ENCODE measurements at regions not wholly inside any gene's neighbourhood (a gene's known extent, or its start where the extent isn't known, plus 50 kb on each side); places are given as distances from the start of the nearest gene placed in this dataset.

GRCh38 chr1:234730770-234731568, 121.0 kb upstream of the IRF2BP2 start:
- Mint-ChIP-seq H3K4me3 (peak overlapping the region; percentile 47; the same call in 1 of the 2 replicates), H3K27me3 (ENCODE audit: insufficient read depth) (peaks cover under 1% of the 10 kb centered on the region; the same call in 1 of the 2 replicates), H3K36me3 (ENCODE audit: low read depth) (no peaks in the 10 kb centered on the region; the same call in 1 of the 2 replicates), H3K27ac (peak overlapping the region; percentile 93), H3K4me1 (ENCODE audit: low read depth) (peaks cover 65% of the 10 kb centered on the region), H3K9me3 (no peaks in the 10 kb centered on the region)
- peak; percentile 91 for DNase-seq
- no peak for TF ChIP-seq CTCF (IDR thresholded peaks at IDR 0.05)

- DNase-seq = no peak
- H3K9me3 Mint-ChIP-seq = no peaks in the 10 kb centered on the region
- H3K4me3 Mint-ChIP-seq = no peak overlapping the region
- no peak for TF ChIP-seq CTCF (IDR thresholded peaks at IDR 0.05)
- no peaks in the 10 kb centered on the region for H3K27me3 Mint-ChIP-seq (ENCODE audit: insufficient read depth)
- H3K4me1 Mint-ChIP-seq (ENCODE audit: low read depth) = peaks cover 71% of the 10 kb centered on the region
- no peaks in the 10 kb centered on the region; the same call in 1 of the 2 replicates for H3K36me3 Mint-ChIP-seq (ENCODE audit: low read depth)
- peak overlapping the region; percentile 57; the same call in 1 of the 2 replicates for H3K27ac Mint-ChIP-seq
Observed at GRCh38 chr1:234730475-234730769, 120.4 kb upstream of the IRF2BP2 start.

- TF ChIP-seq CTCF (IDR thresholded peaks at IDR 0.05) = no peak
- peak overlapping the region; percentile 57 for H3K27ac Mint-ChIP-seq
- DNase-seq = no peak
- H3K27me3 Mint-ChIP-seq (ENCODE audit: insufficient read depth) = no peaks in the 10 kb centered on the region
- H3K9me3 Mint-ChIP-seq = no peaks in the 10 kb centered on the region
- peaks cover 77% of the 10 kb centered on the region for H3K4me1 Mint-ChIP-seq (ENCODE audit: low read depth)
- no peaks in the 10 kb centered on the region; the same call in 1 of the 2 replicates for H3K36me3 Mint-ChIP-seq (ENCODE audit: low read depth)
- H3K4me3 Mint-ChIP-seq = no peak overlapping the region
Observed at GRCh38 chr1:234729561-234730474, 119.8 kb upstream of the IRF2BP2 start.

GRCh38 chr1:234728740-234729139, 118.8 kb upstream of the IRF2BP2 start:
- no peaks in the 10 kb centered on the region for H3K36me3 Mint-ChIP-seq (ENCODE audit: low read depth)
- no peaks in the 10 kb centered on the region for H3K9me3 Mint-ChIP-seq
- peaks cover 88% of the 10 kb centered on the region for H3K4me1 Mint-ChIP-seq (ENCODE audit: low read depth)
- TF ChIP-seq CTCF (IDR thresholded peaks at IDR 0.05) = no peak
- no peaks in the 10 kb centered on the region for H3K27me3 Mint-ChIP-seq (ENCODE audit: insufficient read depth)
- DNase-seq = no peak
- H3K27ac Mint-ChIP-seq = no peak overlapping the region
- H3K4me3 Mint-ChIP-seq = no peak overlapping the region

GRCh38 chr1:234727018-234727940, 117.3 kb upstream of the IRF2BP2 start:
- Mint-ChIP-seq H3K4me1 (ENCODE audit: low read depth) (peaks cover 96% of the 10 kb centered on the region), H3K9me3 (no peaks in the 10 kb centered on the region), H3K36me3 (ENCODE audit: low read depth) (no peaks in the 10 kb centered on the region), H3K27ac (peak overlapping the region; percentile 65), H3K4me3 (no peak overlapping the region), H3K27me3 (ENCODE audit: insufficient read depth) (no peaks in the 10 kb centered on the region)
- DNase-seq = no peak
- TF ChIP-seq CTCF (IDR thresholded peaks at IDR 0.05) = no peak
